GM19238 (cell line): ENCODE measurements at regions not wholly inside any gene's neighbourhood (a gene's known extent, or its start where the extent isn't known, plus 50 kb on each side); places are given as distances from the start of the nearest gene placed in this dataset.
"Not testable (repeated sequence)": the region's sequence is repeated elsewhere in the genome, so short reads cannot be mapped to it uniquely, and the experiment has no call there.

ENCODE experiments used
- DNase-seq: peaks from one replicate; pipeline ENCODE4 v3.0.0; 2011; ENCODE audit warnings: low spot score; ENCODE audit not compliant: insufficient read length

DNA sequence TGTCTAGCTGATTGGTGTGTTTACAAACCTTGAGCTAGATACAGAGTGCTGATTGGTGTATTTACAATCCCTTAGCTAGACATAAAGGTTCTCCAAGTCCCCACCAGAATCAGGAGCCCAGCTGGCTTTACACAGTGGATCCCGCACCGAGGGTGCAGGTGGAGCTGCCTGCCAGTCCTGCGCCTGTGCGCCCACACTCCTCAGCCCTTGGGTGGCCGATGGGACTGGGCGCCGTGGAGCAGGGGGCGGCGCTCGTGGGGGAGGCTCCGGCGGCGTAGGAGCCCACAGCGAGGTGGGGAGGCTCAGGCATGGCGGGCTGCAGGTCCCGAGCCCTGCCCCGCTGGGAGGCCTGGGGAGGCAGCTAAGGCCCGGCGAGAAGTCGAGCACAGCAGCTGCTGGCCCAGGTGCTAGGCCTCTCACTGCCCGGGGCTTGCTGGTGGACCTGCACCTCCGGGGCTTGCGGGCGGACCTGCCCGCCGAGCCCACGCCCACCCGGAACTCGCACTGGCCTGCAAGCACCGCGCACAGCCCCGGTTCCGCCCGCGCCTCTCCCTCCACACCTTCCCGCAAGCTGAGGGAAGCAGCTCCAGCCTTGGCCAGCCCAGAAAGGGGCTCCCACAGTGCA lies 51.0 kb upstream of the CDYL start:
- DNase-seq = not testable (repeated sequence)

DNA sequence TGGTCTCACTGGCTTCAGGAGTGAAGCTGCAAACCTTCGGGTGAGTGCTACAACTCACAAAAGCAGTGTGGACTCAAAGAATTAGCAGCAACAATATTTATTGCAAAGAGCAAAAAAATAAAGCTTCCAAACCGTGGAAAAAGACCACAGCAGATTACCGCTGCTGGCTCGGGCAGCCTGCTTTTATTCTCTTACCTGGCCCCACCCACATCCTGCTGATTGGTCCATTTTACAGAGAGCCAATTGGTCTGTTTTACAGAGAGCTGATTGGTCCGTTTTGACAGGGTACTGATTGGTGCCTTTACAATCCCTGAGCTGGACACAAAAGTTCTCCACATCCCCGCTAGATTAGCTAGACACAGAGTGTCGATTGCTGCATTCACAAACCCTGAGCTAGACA lies 51.5 kb upstream of the CDYL start:
- not testable (repeated sequence) for DNase-seq

DNA sequence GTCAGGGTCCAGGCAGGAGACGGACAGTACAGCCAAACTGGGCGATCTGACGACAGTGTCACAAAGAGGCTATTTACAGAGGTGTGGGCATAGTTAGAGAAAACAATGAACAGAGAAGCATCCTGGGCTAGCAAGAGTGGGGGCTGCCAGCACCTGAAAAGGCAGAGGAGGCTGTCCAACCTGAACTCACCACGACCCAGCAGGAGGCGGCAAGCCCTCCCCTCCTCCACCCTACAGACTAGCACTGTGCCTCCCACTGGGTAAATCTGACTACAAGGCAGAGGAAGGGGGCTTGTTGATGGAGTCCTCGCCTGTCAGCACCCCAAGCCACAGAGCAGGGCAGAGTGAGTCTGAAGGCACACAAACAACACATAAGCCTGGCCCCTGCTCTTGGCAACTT lies 52.8 kb upstream of the CDYL start:
- no peak for DNase-seq

- not testable (repeated sequence) for DNase-seq
Observed at GRCh38 chr6:4721368-4721767, 54.8 kb upstream of the CDYL start.

DNA sequence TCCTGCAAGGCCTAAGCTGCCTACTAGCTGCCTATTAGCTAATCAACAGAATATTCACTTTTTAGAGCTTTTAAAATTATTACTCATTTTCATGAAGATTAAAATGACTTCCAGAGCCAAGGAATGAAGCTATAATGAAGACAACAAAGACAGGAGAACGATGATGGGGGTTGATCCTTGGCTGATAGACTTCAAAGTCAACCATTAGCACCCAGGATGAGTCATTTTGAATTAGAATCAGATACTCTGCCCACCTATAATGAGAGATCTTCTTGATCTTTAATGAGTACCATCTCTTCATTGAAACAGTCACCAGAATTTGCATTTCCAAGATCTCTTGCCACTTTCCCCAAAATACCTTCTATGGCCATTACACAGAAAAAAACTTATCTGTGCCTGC lies 56.7 kb upstream of the CDYL start:
- no peak for DNase-seq

- DNase-seq = no peak
Observed at GRCh38 chr6:4717856-4718255, 58.3 kb upstream of the CDYL start.

GRCh38 chr6:4717124-4717523 lies 59.1 kb upstream of the CDYL start:
- no peak for DNase-seq

- DNase-seq = no peak
Observed at GRCh38 chr6:4714961-4715501, 61.2 kb upstream of the CDYL start.

DNA sequence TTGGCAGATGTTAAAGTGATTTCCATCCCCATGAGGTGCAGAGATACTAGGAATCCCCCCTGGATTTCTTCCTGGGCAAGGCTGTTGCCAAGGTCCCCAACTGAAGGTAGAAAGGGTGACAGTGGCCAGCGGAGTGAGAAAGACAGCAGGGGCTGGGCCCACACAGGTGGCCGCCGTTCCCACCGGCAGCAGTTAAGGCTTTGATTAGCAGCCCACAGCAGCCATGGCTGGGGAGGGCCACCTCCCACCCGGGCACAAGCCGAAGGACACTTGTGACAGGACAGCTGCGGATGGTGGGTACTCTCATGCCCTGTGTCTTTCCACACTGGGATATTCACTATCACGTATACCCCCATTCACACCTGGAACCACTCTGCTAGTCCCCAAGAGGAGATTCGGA lies 63.9 kb upstream of the CDYL start:
- no peak for DNase-seq

GRCh38 chr6:4707011-4707410 lies 69.2 kb upstream of the CDYL start:
- no peak for DNase-seq

- no peak for DNase-seq
Observed at GRCh38 chr6:4705809-4706208, 70.4 kb upstream of the CDYL start.

DNA sequence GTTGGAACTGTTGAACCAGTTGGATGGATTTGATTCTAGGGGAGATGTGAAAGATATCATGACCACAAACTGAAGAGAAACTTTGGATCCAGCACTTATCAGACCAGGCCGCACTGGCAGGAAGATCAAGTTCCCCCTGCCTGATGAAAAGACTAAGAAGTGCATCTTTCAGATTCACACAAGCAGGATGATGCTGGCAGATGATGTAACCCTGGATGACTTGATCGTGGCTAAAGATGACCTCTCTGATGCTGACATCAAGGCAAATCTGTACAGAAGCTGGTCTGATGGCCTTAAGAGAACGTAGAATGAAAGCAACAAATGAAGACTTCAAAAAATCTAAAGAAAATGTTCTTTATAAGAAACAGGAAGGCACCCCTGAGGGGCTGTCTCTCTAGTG lies 72.8 kb upstream of the CDYL start:
- DNase-seq = no peak

DNA sequence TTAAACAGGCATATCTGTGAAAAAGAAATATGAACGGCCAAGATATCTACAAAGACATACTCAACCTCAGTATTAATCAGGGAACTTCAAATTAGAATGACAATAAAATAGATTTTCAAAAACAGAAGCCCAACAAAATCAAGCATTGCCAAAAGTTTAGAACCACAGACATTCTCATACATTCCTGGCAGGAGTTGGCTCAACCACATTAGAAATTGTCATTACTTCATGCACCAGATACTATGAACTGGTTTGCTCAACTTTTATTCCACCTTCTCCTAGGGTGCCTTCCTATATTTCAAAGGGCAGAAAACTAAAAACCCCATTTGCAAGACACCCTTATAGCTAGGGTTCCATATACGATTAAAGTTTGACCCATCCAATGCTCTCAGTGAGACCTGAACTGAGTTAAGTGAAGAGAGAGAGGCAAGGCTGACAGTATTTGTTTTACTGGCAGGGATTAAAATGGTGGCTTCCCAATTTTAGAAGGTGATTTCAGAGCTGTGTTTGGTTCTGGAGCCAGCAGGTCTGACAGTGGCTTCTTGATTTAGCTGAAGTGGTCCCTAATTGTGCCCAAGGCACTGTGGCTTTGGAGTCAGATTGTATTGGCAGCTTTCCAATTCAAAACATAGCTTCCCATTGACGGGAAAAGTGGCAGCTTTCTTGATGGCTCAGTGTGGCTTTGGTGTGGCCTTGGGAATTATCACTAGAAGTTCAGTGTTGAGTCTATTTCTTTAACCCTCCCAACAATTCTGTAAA lies 77.1 kb upstream of the CDYL start:
- DNase-seq = no peak

DNA sequence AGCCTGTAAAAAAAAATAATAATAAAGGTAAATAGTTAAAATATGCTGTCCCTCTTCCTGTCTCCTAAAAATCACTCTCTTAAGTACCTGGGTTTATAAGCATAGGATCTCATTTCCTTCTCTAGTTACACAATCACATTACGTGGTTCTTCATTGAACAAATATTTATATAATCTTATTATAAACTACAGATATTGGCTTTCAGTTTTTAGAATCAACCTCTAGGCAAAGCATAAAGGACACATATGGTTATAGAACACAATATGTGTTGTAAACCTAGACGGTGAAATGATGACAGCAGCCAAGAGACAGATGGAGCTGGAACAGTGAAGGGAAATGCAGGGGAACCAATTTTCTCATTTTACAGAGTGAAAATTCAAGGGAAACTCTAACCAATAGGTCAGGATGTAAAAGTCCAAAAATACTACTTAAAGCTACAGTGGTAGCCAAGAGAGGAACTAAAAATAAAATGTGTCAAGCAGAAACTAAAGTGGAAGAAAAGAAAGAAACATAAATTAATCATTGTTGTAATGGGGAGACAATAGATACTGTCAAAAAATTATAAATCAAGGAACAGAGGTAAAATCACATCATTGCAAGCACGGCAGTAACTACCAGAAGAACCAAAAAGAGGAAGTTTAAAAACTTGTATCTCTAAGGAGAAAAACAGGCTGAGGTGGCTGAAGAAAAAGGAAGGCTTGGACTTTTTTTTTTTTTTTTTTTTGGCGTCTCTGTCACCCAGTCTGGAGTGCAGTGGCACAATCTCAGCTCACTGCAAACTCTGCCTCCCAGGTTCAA lies 82.8 kb upstream of the CDYL start:
- no peak for DNase-seq

GRCh38 chr6:4692664-4693063 lies 83.5 kb upstream of the CDYL start:
- DNase-seq = no peak

GRCh38 chr6:4687989-4688947 lies 87.9 kb upstream of the CDYL start:
- DNase-seq = no peak

DNA sequence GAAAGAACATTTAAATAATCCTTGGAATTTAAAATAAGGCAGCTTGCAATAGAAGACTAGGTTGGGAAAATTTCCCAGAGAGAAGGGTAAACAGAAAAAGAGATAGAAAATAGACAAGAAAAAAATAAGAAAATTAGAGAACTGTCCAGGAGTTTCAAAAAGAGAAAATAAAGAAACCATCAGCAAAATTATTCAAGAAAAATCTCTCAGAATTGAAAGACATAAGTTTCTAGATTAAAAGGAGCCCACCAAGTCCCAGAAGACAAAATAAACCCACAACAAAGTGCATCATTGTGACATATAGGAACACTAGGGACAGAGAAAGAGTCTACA lies 88.6 kb upstream of the CDYL start:
- DNase-seq = no peak

GRCh38 chr6:4682431-4683097 lies 93.6 kb upstream of the CDYL start:
- no peak for DNase-seq

GRCh38 chr6:4678506-4679300 lies 97.5 kb upstream of the CDYL start:
- no peak for DNase-seq

- DNase-seq = no peak
Observed at GRCh38 chr6:4677751-4678065, 98.5 kb upstream of the CDYL start.
